Keratinocyte (primary cell): ENCODE measurements at regions not wholly inside any gene's neighbourhood (a gene's known extent, or its start where the extent isn't known, plus 50 kb on each side); places are given as distances from the start of the nearest gene placed in this dataset.

Experiments used
- CTCF ChIP-seq, 3 experiments: IDR thresholded peaks in 1 of 3; conservative IDR thresholded peaks in 1 of 3; optimal IDR thresholded peaks in 1 of 3; 2 replicates in 2 of 3; 3 replicates in 1 of 3; pipeline versions ENCODE3 to v1.5.1; 2011; ENCODE audit warnings: low read length in 3 of 3, mild to moderate bottlenecking in 3 of 3, moderate library complexity in 2 of 3, control low read depth in 1 of 3, inconsistent platforms in 1 of 3; ENCODE audit not compliant: insufficient read depth in 2 of 3; ENCODE audit errors: extremely low read depth in 1 of 3
- EZH2 ChIP-seq: IDR thresholded peaks from one replicate; pipeline ENCODE4 v1.6.1; 2012; ENCODE audit warnings: inconsistent platforms, mild to moderate bottlenecking, low read length, moderate library complexity

- TF ChIP-seq CTCF (optimal IDR thresholded peaks at IDR 0.05 in 1 of 3, IDR thresholded peaks at IDR 0.05 in 1 of 3, conservative IDR thresholded peaks at IDR 0.05 in 1 of 3; ENCODE audit: extremely low read depth in 1 of 3, insufficient read depth in 2 of 3, low read length in 3 of 3) (no peak), EZH2 (no peak)
These were observed 611.2 kb upstream of the PIK3C3 start for GRCh38 chr18:41343808-41344207.
